ENCODE measurements at regions not wholly inside any gene's neighbourhood (a gene's known extent, or its start where the extent isn't known, plus 50 kb on each side); places are given as distances from the start of the nearest gene placed in this dataset.

GRCh38 chr1:55692726-55693125, 477.6 kb upstream of the USP24 start:
- Histone ChIP-seq H3K9me3 (ENCODE audit: low read length) (no peaks in the 10 kb centered on the region), H3K9me2 (replicated peaks; ENCODE audit: low read length) (no peaks in the 10 kb centered on the region), H3K27me3 (ENCODE audit: low read length) (no peaks in the 10 kb centered on the region), H3F3A (ENCODE audit: low read length, unreplicated experiment) (no peaks in the 10 kb centered on the region), H3K4me3 (ENCODE audit: low read length) (no peak overlapping the region), H4K20me1 (ENCODE audit: low read length) (no peaks in the 10 kb centered on the region), H3K79me2 (ENCODE audit: low read length) (no peaks in the 10 kb centered on the region), H3K4me2 (ENCODE audit: low read length) (no peak overlapping the region), H3K4me1 (ENCODE audit: insufficient read depth, low read length) (peaks cover 11% of the 10 kb centered on the region; the same call in 1 of the 2 replicates), H2AFZ (ENCODE audit: low read length) (no peak overlapping the region), H3K9ac (ENCODE audit: low read length) (no peak overlapping the region), H3K27ac (ENCODE audit: low read length) (no peak overlapping the region), H3K36me3 (ENCODE audit: low read depth, low read length) (no peaks in the 10 kb centered on the region)
- DNase-seq (no peak), ATAC-seq (no peak)
- CTCF ChIA-PET, result no interaction called here
- POLR2A ChIA-PET (ENCODE audit: unreplicated experiment), result no interaction called here
- TF ChIP-seq EZH2phosphoT487 (IDR thresholded peaks at IDR 0.05; ENCODE audit: borderline replicate concordance, low read length) (no peak), EZH2 (IDR thresholded peaks at IDR 0.05; ENCODE audit: low read length, unreplicated experiment) (no peak), CTCF (conservative IDR thresholded peaks at IDR 0.05; ENCODE audit: low read depth, low read length) (no peak)
- BruUV-seq (replicated peaks), result no TSS peak
- intact Hi-C loops (cut with micrococcal nuclease), result no loop called here

- DNase-seq (no peak), ATAC-seq (no peak)
- ChIA-PET CTCF (no interaction called here), POLR2A (ENCODE audit: unreplicated experiment) (interaction anchor here (0.5 kb wide), 1 partner anchor 139 kb away, joined by 4 read pairs; no protein-coding TSS in a partner anchor)
- H3K9me2 ChIP-seq (replicated peaks; ENCODE audit: low read length), result no peaks in the 10 kb centered on the region
- H3K9me3 ChIP-seq (ENCODE audit: low read length), result no peaks in the 10 kb centered on the region
- H3K79me2 ChIP-seq (ENCODE audit: low read length), result no peaks in the 10 kb centered on the region
- H2AFZ ChIP-seq (ENCODE audit: low read length), result no peak overlapping the region
- H3K4me3 ChIP-seq (ENCODE audit: low read length), result no peak overlapping the region
- no peak overlapping the region for H3K9ac ChIP-seq (ENCODE audit: low read length)
- intact Hi-C loops (cut with micrococcal nuclease), result no loop called here
- BruUV-seq (replicated peaks), result no TSS peak
- H3K36me3 ChIP-seq (ENCODE audit: low read depth, low read length), result no peaks in the 10 kb centered on the region
- H3K27me3 ChIP-seq (ENCODE audit: low read length), result no peaks in the 10 kb centered on the region
- no peaks in the 10 kb centered on the region for H4K20me1 ChIP-seq (ENCODE audit: low read length)
- H3K4me1 ChIP-seq (ENCODE audit: insufficient read depth, low read length), result peaks cover 5% of the 10 kb centered on the region; the same call in 1 of the 2 replicates
- no peaks in the 10 kb centered on the region for H3F3A ChIP-seq (ENCODE audit: low read length, unreplicated experiment)
- TF ChIP-seq EZH2 (IDR thresholded peaks at IDR 0.05; ENCODE audit: low read length, unreplicated experiment) (no peak), EZH2phosphoT487 (IDR thresholded peaks at IDR 0.05; ENCODE audit: borderline replicate concordance, low read length) (no peak), CTCF (conservative IDR thresholded peaks at IDR 0.05; ENCODE audit: low read depth, low read length) (no peak)
- no peak overlapping the region for H3K27ac ChIP-seq (ENCODE audit: low read length)
- no peak overlapping the region for H3K4me2 ChIP-seq (ENCODE audit: low read length)
These were observed 475.2 kb upstream of the USP24 start for GRCh38 chr1:55690366-55690765.

- Histone ChIP-seq H2AFZ (ENCODE audit: low read length) (no peak overlapping the region), H3K4me2 (ENCODE audit: low read length) (no peak overlapping the region), H3K4me3 (ENCODE audit: low read length) (no peak overlapping the region), H3K27ac (ENCODE audit: low read length) (no peak overlapping the region), H3K9me2 (replicated peaks; ENCODE audit: low read length) (no peaks in the 10 kb centered on the region), H3K9ac (ENCODE audit: low read length) (no peak overlapping the region), H4K20me1 (ENCODE audit: low read length) (no peaks in the 10 kb centered on the region), H3K79me2 (ENCODE audit: low read length) (no peaks in the 10 kb centered on the region), H3F3A (ENCODE audit: low read length, unreplicated experiment) (no peaks in the 10 kb centered on the region), H3K36me3 (ENCODE audit: low read depth, low read length) (no peaks in the 10 kb centered on the region), H3K9me3 (ENCODE audit: low read length) (no peaks in the 10 kb centered on the region), H3K27me3 (ENCODE audit: low read length) (no peaks in the 10 kb centered on the region), H3K4me1 (ENCODE audit: insufficient read depth, low read length) (peaks cover 9% of the 10 kb centered on the region)
- no TSS peak for BruUV-seq (replicated peaks)
- no peak for TF ChIP-seq EZH2 (IDR thresholded peaks at IDR 0.05; ENCODE audit: low read length, unreplicated experiment)
- TF ChIP-seq CTCF (conservative IDR thresholded peaks at IDR 0.05; ENCODE audit: low read depth, low read length), result no peak
- TF ChIP-seq EZH2phosphoT487 (IDR thresholded peaks at IDR 0.05; ENCODE audit: borderline replicate concordance, low read length), result no peak
- DNase-seq, result no peak
- ChIA-PET CTCF (no interaction called here), POLR2A (ENCODE audit: unreplicated experiment) (no interaction called here)
- ATAC-seq, result no peak
- intact Hi-C loops (cut with micrococcal nuclease), result loop anchor here (10.0 kb wide), 1 partner anchor 685 kb away; no protein-coding TSS in a partner anchor
These were observed 474.6 kb upstream of the USP24 start for GRCh38 chr1:55689800-55690199.
